Erythroblast (primary cell): ENCODE measurements at regions not wholly inside any gene's neighbourhood (a gene's known extent, or its start where the extent isn't known, plus 50 kb on each side); places are given as distances from the start of the nearest gene placed in this dataset.

ENCODE experiments used
- GATA1 ChIP-seq: IDR thresholded peaks from 2 replicates; pipeline ENCODE4 v1.6.1; 2011; ENCODE audit warnings: low read depth, mild to moderate bottlenecking, control low read depth, low read length, moderate library complexity
- POLR2A ChIP-seq: IDR thresholded peaks from 2 replicates; pipeline ENCODE4 v1.6.1; 2011; ENCODE audit warnings: mild to moderate bottlenecking, low read length

- TF ChIP-seq POLR2A (no peak), GATA1 (no peak)
Measured at GRCh38 chr4:162657966-162658365, 494.2 kb upstream of the FSTL5 start.
